ENCODE measurements at regions not wholly inside any gene's neighbourhood (a gene's known extent, or its start where the extent isn't known, plus 50 kb on each side); places are given as distances from the start of the nearest gene placed in this dataset.

GRCh38 chr22:27401321-27401720, 400.2 kb downstream of the MN1 start:
- no peak for TF ChIP-seq POLR2A (IDR thresholded peaks at IDR 0.05)
- TF ChIP-seq, protein P1, sequence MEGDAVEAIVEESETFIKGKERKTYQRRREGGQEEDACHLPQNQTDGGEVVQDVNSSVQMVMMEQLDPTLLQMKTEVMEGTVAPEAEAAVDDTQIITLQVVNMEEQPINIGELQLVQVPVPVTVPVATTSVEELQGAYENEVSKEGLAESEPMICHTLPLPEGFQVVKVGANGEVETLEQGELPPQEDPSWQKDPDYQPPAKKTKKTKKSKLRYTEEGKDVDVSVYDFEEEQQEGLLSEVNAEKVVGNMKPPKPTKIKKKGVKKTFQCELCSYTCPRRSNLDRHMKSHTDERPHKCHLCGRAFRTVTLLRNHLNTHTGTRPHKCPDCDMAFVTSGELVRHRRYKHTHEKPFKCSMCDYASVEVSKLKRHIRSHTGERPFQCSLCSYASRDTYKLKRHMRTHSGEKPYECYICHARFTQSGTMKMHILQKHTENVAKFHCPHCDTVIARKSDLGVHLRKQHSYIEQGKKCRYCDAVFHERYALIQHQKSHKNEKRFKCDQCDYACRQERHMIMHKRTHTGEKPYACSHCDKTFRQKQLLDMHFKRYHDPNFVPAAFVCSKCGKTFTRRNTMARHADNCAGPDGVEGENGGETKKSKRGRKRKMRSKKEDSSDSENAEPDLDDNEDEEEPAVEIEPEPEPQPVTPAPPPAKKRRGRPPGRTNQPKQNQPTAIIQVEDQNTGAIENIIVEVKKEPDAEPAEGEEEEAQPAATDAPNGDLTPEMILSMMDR (IDR thresholded peaks at IDR 0.05) = no peak

Data from Peyer's patch (tissue), 4 donors.